ENCODE measurements at regions not wholly inside any gene's neighbourhood (a gene's known extent, or its start where the extent isn't known, plus 50 kb on each side); places are given as distances from the start of the nearest gene placed in this dataset.
"Not testable (repeated sequence)": the region's sequence is repeated elsewhere in the genome, so short reads cannot be mapped to it uniquely, and the experiment has no call there.

DNA sequence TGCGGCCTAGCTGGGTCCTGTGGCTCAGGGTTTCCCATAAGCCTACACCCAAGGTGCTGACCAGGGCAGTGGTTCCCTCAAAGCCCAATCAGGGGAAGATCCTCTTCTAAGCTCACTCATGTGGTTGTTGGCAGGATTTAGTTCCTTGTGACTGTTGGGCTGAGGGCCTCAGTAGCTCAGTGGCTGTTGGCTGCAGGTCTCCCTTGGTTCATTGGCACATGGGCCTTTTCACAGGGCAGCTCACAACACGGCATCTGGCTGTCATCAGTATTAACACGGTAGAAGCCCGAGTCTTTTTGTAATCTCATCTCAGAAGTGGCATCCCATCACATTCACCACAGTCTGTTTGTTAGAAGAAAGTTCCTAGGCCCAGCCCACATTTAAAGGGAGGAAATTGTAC is 188.2 kb upstream of the HMCN1 start:
- H3K27ac Mint-ChIP-seq, result no peak overlapping the region

DNA sequence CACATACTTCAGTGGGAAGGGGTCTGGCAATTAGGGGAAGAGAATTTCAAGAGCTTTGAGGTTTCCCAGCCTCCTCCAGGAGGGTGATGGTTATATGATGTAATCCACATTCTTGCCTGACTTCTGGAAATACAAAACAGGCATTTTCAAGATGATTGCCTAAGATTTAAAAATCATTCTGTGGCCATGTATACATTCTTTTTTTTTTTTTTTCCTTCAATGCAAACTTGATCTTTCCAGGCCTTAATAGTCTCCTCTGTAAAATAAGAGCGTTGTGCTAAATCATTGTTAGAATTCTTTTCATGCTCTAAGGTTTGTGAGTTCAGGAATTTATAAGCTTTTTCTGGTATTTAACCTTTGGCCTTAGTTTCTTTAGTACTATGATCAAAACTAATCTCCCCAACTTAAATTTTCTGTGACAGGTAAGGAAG is 192.3 kb upstream of the HMCN1 start:
- ChIA-PET POLR2A (no interaction called here), CTCF (interaction anchor here (1.3 kb wide), 1 partner anchor 54 kb away, joined by 3 read pairs; no protein-coding TSS in a partner anchor)
- Mint-ChIP-seq H3K4me3 (no peak overlapping the region), H3K9me3 (peaks cover under 1% of the 10 kb centered on the region), H3K4me1 (no peaks in the 10 kb centered on the region), H3K27me3 (no peaks in the 10 kb centered on the region), H3K36me3 (ENCODE audit: low read depth) (no peaks in the 10 kb centered on the region), H3K27ac (no peak overlapping the region)
- DNase-seq (no peak), ATAC-seq (ENCODE audit: low read depth) (no peak)
- intact Hi-C loops (cut with micrococcal nuclease), result no loop called here
- TF ChIP-seq, protein P1, sequence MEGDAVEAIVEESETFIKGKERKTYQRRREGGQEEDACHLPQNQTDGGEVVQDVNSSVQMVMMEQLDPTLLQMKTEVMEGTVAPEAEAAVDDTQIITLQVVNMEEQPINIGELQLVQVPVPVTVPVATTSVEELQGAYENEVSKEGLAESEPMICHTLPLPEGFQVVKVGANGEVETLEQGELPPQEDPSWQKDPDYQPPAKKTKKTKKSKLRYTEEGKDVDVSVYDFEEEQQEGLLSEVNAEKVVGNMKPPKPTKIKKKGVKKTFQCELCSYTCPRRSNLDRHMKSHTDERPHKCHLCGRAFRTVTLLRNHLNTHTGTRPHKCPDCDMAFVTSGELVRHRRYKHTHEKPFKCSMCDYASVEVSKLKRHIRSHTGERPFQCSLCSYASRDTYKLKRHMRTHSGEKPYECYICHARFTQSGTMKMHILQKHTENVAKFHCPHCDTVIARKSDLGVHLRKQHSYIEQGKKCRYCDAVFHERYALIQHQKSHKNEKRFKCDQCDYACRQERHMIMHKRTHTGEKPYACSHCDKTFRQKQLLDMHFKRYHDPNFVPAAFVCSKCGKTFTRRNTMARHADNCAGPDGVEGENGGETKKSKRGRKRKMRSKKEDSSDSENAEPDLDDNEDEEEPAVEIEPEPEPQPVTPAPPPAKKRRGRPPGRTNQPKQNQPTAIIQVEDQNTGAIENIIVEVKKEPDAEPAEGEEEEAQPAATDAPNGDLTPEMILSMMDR (IDR thresholded peaks at IDR 0.05), result no peak

More for the DNA sequence above, 188.2 kb upstream of the HMCN1 start:
- intact Hi-C loops (cut with micrococcal nuclease), result no loop called here
- Mint-ChIP-seq H3K9me3 (peaks cover 4% of the 10 kb centered on the region), H3K36me3 (ENCODE audit: low read depth) (no peaks in the 10 kb centered on the region), H3K27me3 (no peaks in the 10 kb centered on the region), H3K4me1 (no peaks in the 10 kb centered on the region), H3K4me3 (no peak overlapping the region)
- ATAC-seq (ENCODE audit: low read depth), result no peak
- DNase-seq, result no peak
- CTCF ChIA-PET, result no interaction called here
- POLR2A ChIA-PET, result interaction anchor here (1.7 kb wide), 1 partner anchor 228 kb away, joined by 3 read pairs; no protein-coding TSS in a partner anchor
- TF ChIP-seq, protein P1 (IDR thresholded peaks at IDR 0.05), result no peak

DNA sequence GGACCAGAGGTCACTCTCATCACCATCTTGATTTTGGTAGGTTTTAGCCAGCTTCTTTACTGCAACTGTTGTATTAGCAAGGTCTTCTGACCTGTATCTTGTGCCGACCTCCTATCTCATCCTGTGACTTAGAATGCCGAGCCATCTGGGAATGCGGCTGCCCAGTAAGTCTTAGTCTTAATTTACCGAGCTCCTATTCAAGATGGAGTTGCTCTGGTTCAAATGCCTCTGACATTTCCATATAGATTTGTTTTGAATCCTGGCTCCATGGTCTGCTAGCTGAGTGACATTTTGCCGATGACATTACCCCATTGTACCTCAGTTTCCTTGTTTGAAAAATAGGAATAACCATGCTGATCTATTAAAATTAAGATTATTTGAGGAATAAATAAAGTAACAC is 193.9 kb upstream of the HMCN1 start:
- CTCF ChIA-PET, result no interaction called here
- DNase-seq (no peak), ATAC-seq (ENCODE audit: low read depth) (no peak)
- Mint-ChIP-seq H3K9me3 (no peaks in the 10 kb centered on the region), H3K27ac (no peak overlapping the region), H3K36me3 (ENCODE audit: low read depth) (no peaks in the 10 kb centered on the region), H3K27me3 (no peaks in the 10 kb centered on the region), H3K4me1 (no peaks in the 10 kb centered on the region), H3K4me3 (no peak overlapping the region)
- POLR2A ChIA-PET, result no interaction called here
- TF ChIP-seq, protein P1 (IDR thresholded peaks at IDR 0.05), result no peak
- intact Hi-C loops (cut with micrococcal nuclease), result no loop called here

DNA sequence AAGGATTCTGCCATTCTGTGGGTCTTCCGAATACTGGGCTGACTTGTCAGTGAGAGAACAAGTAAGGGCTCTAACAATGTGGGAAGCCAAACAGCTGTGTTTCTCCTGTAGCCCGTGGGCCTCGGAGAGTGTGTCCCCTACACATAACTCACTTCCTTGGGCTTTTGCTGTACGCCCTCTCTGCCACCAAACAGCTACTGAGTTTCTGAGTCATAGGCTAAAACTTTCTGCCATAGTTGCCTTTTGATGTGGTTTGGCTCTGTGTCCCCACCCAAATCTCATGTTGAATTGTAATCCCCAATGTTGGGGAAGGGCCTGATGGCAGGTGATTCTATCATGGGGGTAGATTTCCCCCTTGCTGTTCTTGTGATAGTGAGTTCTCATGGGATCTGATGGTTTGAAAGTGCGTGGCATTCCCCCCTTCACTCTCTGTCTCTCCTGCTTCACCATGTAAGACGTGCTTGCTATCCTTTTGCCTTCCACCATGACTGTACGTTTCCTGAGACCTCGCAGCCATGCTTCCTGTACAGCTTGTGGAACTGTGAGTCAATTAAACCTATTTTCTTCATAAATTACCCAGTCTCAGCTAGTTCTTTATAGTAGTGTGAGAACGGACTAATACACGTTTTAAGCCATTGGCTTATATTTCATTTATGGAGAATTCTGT is 194.8 kb upstream of the HMCN1 start:
- CTCF ChIA-PET, result no interaction called here
- Mint-ChIP-seq H3K27ac (no peak overlapping the region), H3K9me3 (no peaks in the 10 kb centered on the region), H3K4me3 (no peak overlapping the region), H3K27me3 (no peaks in the 10 kb centered on the region), H3K4me1 (peaks cover 3% of the 10 kb centered on the region), H3K36me3 (ENCODE audit: low read depth) (no peaks in the 10 kb centered on the region)
- POLR2A ChIA-PET, result no interaction called here
- DNase-seq, result no peak
- TF ChIP-seq, protein P1 (IDR thresholded peaks at IDR 0.05), result no peak
- intact Hi-C loops (cut with micrococcal nuclease), result no loop called here
- ATAC-seq (ENCODE audit: low read depth), result no peak

DNA sequence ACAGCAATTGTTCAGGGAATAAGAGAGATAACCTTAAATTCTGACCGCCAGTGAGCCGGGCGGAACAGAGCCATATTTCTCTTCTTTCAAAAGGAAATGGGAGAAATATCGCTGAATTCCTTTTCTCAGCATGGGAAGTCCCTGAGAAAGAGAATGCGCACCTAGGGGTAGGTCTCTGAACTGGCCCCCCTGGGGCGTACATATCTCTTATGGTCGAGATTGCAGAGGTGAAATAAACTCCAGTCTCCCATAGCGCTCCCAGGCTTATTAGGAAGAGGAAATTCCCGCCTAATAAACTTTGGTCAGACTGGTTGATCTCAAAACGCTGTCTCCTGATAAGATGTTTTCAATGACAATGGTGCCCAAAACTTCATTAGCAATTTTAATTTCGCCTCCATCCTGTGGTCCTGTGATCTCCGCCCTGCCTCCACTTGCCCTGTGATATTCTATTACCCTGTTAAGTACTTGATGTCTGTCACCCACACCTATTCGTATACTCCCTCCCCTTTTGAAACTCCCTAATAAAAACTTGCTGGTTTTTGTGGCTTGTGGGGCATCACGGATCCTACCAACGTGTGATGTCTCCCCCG is 195.8 kb upstream of the HMCN1 start:
- CTCF ChIA-PET; H3K27ac Mint-ChIP-seq; H3K27me3 Mint-ChIP-seq; H3K4me3 Mint-ChIP-seq; POLR2A ChIA-PET; DNase-seq; H3K9me3 Mint-ChIP-seq; H3K4me1 Mint-ChIP-seq; H3K36me3 Mint-ChIP-seq (ENCODE audit: low read depth); intact Hi-C loops (cut with micrococcal nuclease); ATAC-seq (ENCODE audit: low read depth): not testable (repeated sequence)

Data from activated B cell treated with CpG ODN at 0.5 μM for 24 hours (primary cell).